Right lobe of liver (tissue), 6 donors: ENCODE measurements at regions not wholly inside any gene's neighbourhood (a gene's known extent, or its start where the extent isn't known, plus 50 kb on each side); places are given as distances from the start of the nearest gene placed in this dataset.
A peak's percentile ranks its signal among the peaks of the same experiment; 100 is the strongest.

Experiments used
- ATAC-seq, 4 donors: fragments of 200-7000 bp; cut with Tn5 transposase; one replicate each; pipeline ENCODE4 v1.9.1; 2020; ENCODE audit warnings: mild to moderate bottlenecking in 4 of 4, moderate library complexity in 4 of 4
- DNase-seq, 3 donors: peaks; one replicate each; pipeline ENCODE4 v3.0.0-alpha.2; 2020
- H3K27ac ChIP-seq, 3 donors: fragments of 200-600 bp; one replicate each; pipeline ENCODE4 v1.8.0; 2022
- H3K27me3 ChIP-seq, 2 donors: fragments of 200-600 bp; one replicate each; pipeline ENCODE4 v1.8.0; 2022
- H3K36me3 ChIP-seq, 4 donors: fragments of 200-600 bp; sonication (generic) in 1 of 4; one replicate each; pipeline versions ENCODE4 v1.5.1 to v1.8.0; 2017 to 2022; ENCODE audit warnings: control low read depth in 1 of 4
- H3K4me1 ChIP-seq, 4 donors: fragments of 200-600 bp; sonication (generic) in 1 of 4; one replicate each; pipeline versions ENCODE4 v1.5.1 to v1.8.0; 2017 to 2022; ENCODE audit warnings: control low read depth in 1 of 4
- H3K4me3 ChIP-seq, 3 donors: fragments of 200-600 bp; one replicate each; pipeline ENCODE4 v1.8.0; 2022
- H3K9me3 ChIP-seq, 4 donors: fragments of 200-600 bp; sonication (generic) in 1 of 4; one replicate each; pipeline versions ENCODE4 v1.5.1 to v1.8.0; 2017 to 2022; ENCODE audit warnings: control low read depth in 1 of 4
- CTCF ChIP-seq, 4 donors: fragments of 200-600 bp in 3 of 4; fragments of 450-650 bp in 1 of 4; IDR thresholded peaks; one replicate each; pipeline versions ENCODE4 v1.5.1 to v1.8.0; 2016 to 2022; ENCODE audit warnings: antibody characterized with exemption in 4 of 4, mild to moderate bottlenecking in 2 of 4
- POLR2A ChIP-seq: fragments of 450-650 bp; IDR thresholded peaks from one replicate; pipeline ENCODE4 v1.6.1; 2017; ENCODE audit warnings: antibody characterized with exemption, mild to moderate bottlenecking
- WGBS: methylation state at CpG from one replicate; pipeline ENCODE4 v1.1.6; 2018; ENCODE audit warnings: low coverage, low lambda C conversion rate; ENCODE audit not compliant: insufficient coverage; ENCODE audit errors: missing lambda C conversion rate; 5-methylcytosine and 5-hydroxymethylcytosine counted together
- intact Hi-C, 2 donors: fragments of 100-400 bp; cut with DNase I; formaldehyde crosslinking; loops; one replicate each; pipeline versions ENCODE4 v1.11.2 to v1.14.1; 2022
- donor health status: DM: no; HTN: yes; CAD: no.
- donor health status: DM: no; HTN: no; CAD: no.
- donor health status: DM: no; HTN: no; CAD: no.
- donor health status: DM: no; HTN: yes; CAD: no.
- donor health status: DM: no; HTN: yes; CAD: no.

- WGBS = 64% methylated on average over 4 of the region's 4 CpGs
- Histone ChIP-seq H3K36me3 (no peaks in the 10 kb centered on the region), H3K4me3 (no peak overlapping the region), H3K27me3 (no peaks in the 10 kb centered on the region), H3K4me1 (no peaks in the 10 kb centered on the region), H3K9me3 (no peaks in the 10 kb centered on the region), H3K27ac (no peak overlapping the region)
- intact Hi-C loops = no loop called here
- TF ChIP-seq POLR2A = no peak
- TF ChIP-seq CTCF (IDR thresholded peaks at IDR 0.05) = no peak
- DNase-seq (no peak), ATAC-seq (no peak)
These were observed 322.5 kb upstream of the CPXCR1 start for GRCh38 chrX:88424541-88424940.

- H3K36me3 ChIP-seq = no peaks in the 10 kb centered on the region
- H3K27me3 ChIP-seq = no peaks in the 10 kb centered on the region
- H3K9me3 ChIP-seq = no peaks in the 10 kb centered on the region
- TF ChIP-seq POLR2A (no peak), CTCF (IDR thresholded peaks at IDR 0.05) (peak; percentile 49 to 61 (median 54))
- no peak overlapping the region for H3K27ac ChIP-seq
- 16% methylated on average over 4 of the region's 4 CpGs for WGBS
- ATAC-seq (peak; percentile 43 to 61 (median 59)), DNase-seq (no peak)
- intact Hi-C loops = no loop called here
- H3K4me3 ChIP-seq = no peak overlapping the region
- no peaks in the 10 kb centered on the region for H3K4me1 ChIP-seq
These were observed 321.3 kb upstream of the CPXCR1 start for GRCh38 chrX:88425739-88426138.

- Histone ChIP-seq H3K36me3 (no peaks in the 10 kb centered on the region), H3K27me3 (no peaks in the 10 kb centered on the region), H3K27ac (no peak overlapping the region), H3K9me3 (no peaks in the 10 kb centered on the region), H3K4me3 (no peak overlapping the region), H3K4me1 (no peaks in the 10 kb centered on the region)
- TF ChIP-seq CTCF (IDR thresholded peaks at IDR 0.05) (no peak), POLR2A (no peak)
- intact Hi-C loops = no loop called here
- WGBS = 43% methylated on average over 1 of the region's 1 CpG
- ATAC-seq (no peak), DNase-seq (no peak)
These were observed 309.5 kb upstream of the CPXCR1 start for GRCh38 chrX:88437563-88437962.

GRCh38 chrX:88438209-88438608, 308.8 kb upstream of the CPXCR1 start:
- no peaks in the 10 kb centered on the region for H3K27me3 ChIP-seq
- H3K27ac ChIP-seq = no peak overlapping the region
- no peak for ATAC-seq
- TF ChIP-seq POLR2A (no peak), CTCF (IDR thresholded peaks at IDR 0.05) (no peak)
- intact Hi-C loops = no loop called here
- DNase-seq = no peak
- no peaks in the 10 kb centered on the region for H3K4me1 ChIP-seq
- no peak overlapping the region for H3K4me3 ChIP-seq
- H3K9me3 ChIP-seq = no peaks in the 10 kb centered on the region
- WGBS = 60% methylated on average over 1 of the region's 1 CpG
- no peaks in the 10 kb centered on the region for H3K36me3 ChIP-seq

DNA sequence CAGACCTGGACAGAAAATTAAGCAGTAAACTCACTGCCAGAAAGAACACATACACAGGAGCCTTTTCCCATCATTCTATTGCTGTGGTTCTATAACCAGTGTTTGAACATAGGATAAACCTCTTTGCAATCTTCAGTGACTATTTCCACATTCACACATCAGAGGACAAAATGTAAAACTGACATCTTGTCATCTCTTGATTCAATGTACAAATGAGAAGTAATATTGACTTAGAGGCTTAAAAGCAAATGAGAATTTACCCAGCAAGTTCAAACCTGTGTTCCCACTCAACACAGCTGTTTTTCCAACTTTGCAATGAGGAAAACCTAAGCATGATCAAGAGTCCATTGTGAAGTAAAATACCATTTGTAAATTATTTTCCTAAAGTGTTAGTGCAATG, 307.1 kb upstream of the CPXCR1 start:
- intact Hi-C loops = no loop called here
- no peaks in the 10 kb centered on the region for H3K27me3 ChIP-seq
- H3K36me3 ChIP-seq = no peaks in the 10 kb centered on the region
- no peak for TF ChIP-seq CTCF (IDR thresholded peaks at IDR 0.05)
- ATAC-seq (no peak), DNase-seq (no peak)
- H3K9me3 ChIP-seq = no peaks in the 10 kb centered on the region
- no peak overlapping the region for H3K27ac ChIP-seq
- no peak overlapping the region for H3K4me3 ChIP-seq
- no peaks in the 10 kb centered on the region for H3K4me1 ChIP-seq
